ENCODE measurements at regions not wholly inside any gene's neighbourhood (a gene's known extent, or its start where the extent isn't known, plus 50 kb on each side); places are given as distances from the start of the nearest gene placed in this dataset.
"Not testable (repeated sequence)": the region's sequence is repeated elsewhere in the genome, so short reads cannot be mapped to it uniquely, and the experiment has no call there.

GRCh38 chrX:35499071-35499862, 298.9 kb upstream of the MAGEB16 start:
- Histone ChIP-seq H3K27me3 (ENCODE audit: control insufficient read depth, insufficient read depth, low read length) (no peaks in the 10 kb centered on the region), H3K36me3 (ENCODE audit: control insufficient read depth, insufficient read depth, low read length) (no peaks in the 10 kb centered on the region), H3K4me1 (ENCODE audit: control insufficient read depth, insufficient read depth, low read length) (no peaks in the 10 kb centered on the region), H3K9me3 (ENCODE audit: control insufficient read depth, insufficient read depth, low read length) (no peaks in the 10 kb centered on the region), H3K4me3 (ENCODE audit: low read depth, low read length) (no peak overlapping the region), H3K9ac (ENCODE audit: low read depth, low read length) (no peak overlapping the region)

GRCh38 chrX:35507701-35508100, 290.4 kb upstream of the MAGEB16 start:
- Histone ChIP-seq H3K9ac (ENCODE audit: low read depth, low read length) (no peak overlapping the region), H3K4me3 (ENCODE audit: low read depth, low read length) (no peak overlapping the region), H3K27me3 (ENCODE audit: control insufficient read depth, insufficient read depth, low read length) (no peaks in the 10 kb centered on the region), H3K36me3 (ENCODE audit: control insufficient read depth, insufficient read depth, low read length) (no peaks in the 10 kb centered on the region), H3K4me1 (ENCODE audit: control insufficient read depth, insufficient read depth, low read length) (no peaks in the 10 kb centered on the region), H3K9me3 (ENCODE audit: control insufficient read depth, insufficient read depth, low read length) (no peaks in the 10 kb centered on the region)

GRCh38 chrX:35548003-35548402, 250.1 kb upstream of the MAGEB16 start:
- H3K27me3 ChIP-seq (ENCODE audit: control insufficient read depth, insufficient read depth, low read length); H3K4me3 ChIP-seq (ENCODE audit: low read depth, low read length); H3K9ac ChIP-seq (ENCODE audit: low read depth, low read length); H3K36me3 ChIP-seq (ENCODE audit: control insufficient read depth, insufficient read depth, low read length); H3K9me3 ChIP-seq (ENCODE audit: control insufficient read depth, insufficient read depth, low read length); H3K4me1 ChIP-seq (ENCODE audit: control insufficient read depth, insufficient read depth, low read length): not testable (repeated sequence)

GRCh38 chrX:35557916-35558315, 240.2 kb upstream of the MAGEB16 start:
- H3K27me3 ChIP-seq (ENCODE audit: control insufficient read depth, insufficient read depth, low read length), result no peaks in the 10 kb centered on the region

GRCh38 chrX:35561985-35562384, 236.2 kb upstream of the MAGEB16 start:
- no peaks in the 10 kb centered on the region for H3K9me3 ChIP-seq (ENCODE audit: control insufficient read depth, insufficient read depth, low read length)
- H3K36me3 ChIP-seq (ENCODE audit: control insufficient read depth, insufficient read depth, low read length), result no peaks in the 10 kb centered on the region
- H3K9ac ChIP-seq (ENCODE audit: low read depth, low read length), result no peak overlapping the region
- peaks cover 10% of the 10 kb centered on the region for H3K4me1 ChIP-seq (ENCODE audit: control insufficient read depth, insufficient read depth, low read length)
- H3K4me3 ChIP-seq (ENCODE audit: low read depth, low read length), result no peak overlapping the region
- H3K27me3 ChIP-seq (ENCODE audit: control insufficient read depth, insufficient read depth, low read length), result no peaks in the 10 kb centered on the region

More at GRCh38 chrX:35557916-35558315, 240.2 kb upstream of the MAGEB16 start:
- Histone ChIP-seq H3K4me3 (ENCODE audit: low read depth, low read length) (no peak overlapping the region), H3K36me3 (ENCODE audit: control insufficient read depth, insufficient read depth, low read length) (no peaks in the 10 kb centered on the region), H3K4me1 (ENCODE audit: control insufficient read depth, insufficient read depth, low read length) (peaks cover 15% of the 10 kb centered on the region), H3K9me3 (ENCODE audit: control insufficient read depth, insufficient read depth, low read length) (no peaks in the 10 kb centered on the region), H3K9ac (ENCODE audit: low read depth, low read length) (no peak overlapping the region)

GRCh38 chrX:35562395-35562794, 235.7 kb upstream of the MAGEB16 start:
- no peak overlapping the region for H3K4me3 ChIP-seq (ENCODE audit: low read depth, low read length)
- H3K9me3 ChIP-seq (ENCODE audit: control insufficient read depth, insufficient read depth, low read length), result no peaks in the 10 kb centered on the region
- no peaks in the 10 kb centered on the region for H3K36me3 ChIP-seq (ENCODE audit: control insufficient read depth, insufficient read depth, low read length)
- H3K9ac ChIP-seq (ENCODE audit: low read depth, low read length), result no peak overlapping the region
- peaks cover 8% of the 10 kb centered on the region for H3K4me1 ChIP-seq (ENCODE audit: control insufficient read depth, insufficient read depth, low read length)
- H3K27me3 ChIP-seq (ENCODE audit: control insufficient read depth, insufficient read depth, low read length), result no peaks in the 10 kb centered on the region

- Histone ChIP-seq H3K4me1 (ENCODE audit: control insufficient read depth, insufficient read depth, low read length) (no peaks in the 10 kb centered on the region), H3K27me3 (ENCODE audit: control insufficient read depth, insufficient read depth, low read length) (no peaks in the 10 kb centered on the region), H3K9me3 (ENCODE audit: control insufficient read depth, insufficient read depth, low read length) (no peaks in the 10 kb centered on the region), H3K9ac (ENCODE audit: low read depth, low read length) (no peak overlapping the region), H3K4me3 (ENCODE audit: low read depth, low read length) (no peak overlapping the region), H3K36me3 (ENCODE audit: control insufficient read depth, insufficient read depth, low read length) (no peaks in the 10 kb centered on the region)
These were observed 207.9 kb upstream of the MAGEB16 start for GRCh38 chrX:35590210-35590609.

GRCh38 chrX:35611562-35611961, 186.6 kb upstream of the MAGEB16 start:
- H3K9ac ChIP-seq (ENCODE audit: low read depth, low read length); H3K9me3 ChIP-seq (ENCODE audit: control insufficient read depth, insufficient read depth, low read length); H3K4me3 ChIP-seq (ENCODE audit: low read depth, low read length); H3K36me3 ChIP-seq (ENCODE audit: control insufficient read depth, insufficient read depth, low read length); H3K4me1 ChIP-seq (ENCODE audit: control insufficient read depth, insufficient read depth, low read length); H3K27me3 ChIP-seq (ENCODE audit: control insufficient read depth, insufficient read depth, low read length): not testable (repeated sequence)

GRCh38 chrX:35617836-35618235, 180.3 kb upstream of the MAGEB16 start:
- no peak overlapping the region for H3K4me3 ChIP-seq (ENCODE audit: low read depth, low read length)
- no peaks in the 10 kb centered on the region for H3K9me3 ChIP-seq (ENCODE audit: control insufficient read depth, insufficient read depth, low read length)
- no peaks in the 10 kb centered on the region for H3K36me3 ChIP-seq (ENCODE audit: control insufficient read depth, insufficient read depth, low read length)
- H3K27me3 ChIP-seq (ENCODE audit: control insufficient read depth, insufficient read depth, low read length), result no peaks in the 10 kb centered on the region
- H3K4me1 ChIP-seq (ENCODE audit: control insufficient read depth, insufficient read depth, low read length), result no peaks in the 10 kb centered on the region
- H3K9ac ChIP-seq (ENCODE audit: low read depth, low read length), result no peak overlapping the region

- no peaks in the 10 kb centered on the region for H3K4me1 ChIP-seq (ENCODE audit: control insufficient read depth, insufficient read depth, low read length)
- no peaks in the 10 kb centered on the region for H3K27me3 ChIP-seq (ENCODE audit: control insufficient read depth, insufficient read depth, low read length)
- no peak overlapping the region for H3K4me3 ChIP-seq (ENCODE audit: low read depth, low read length)
- no peak overlapping the region for H3K9ac ChIP-seq (ENCODE audit: low read depth, low read length)
- no peaks in the 10 kb centered on the region for H3K9me3 ChIP-seq (ENCODE audit: control insufficient read depth, insufficient read depth, low read length)
- no peaks in the 10 kb centered on the region for H3K36me3 ChIP-seq (ENCODE audit: control insufficient read depth, insufficient read depth, low read length)
These were observed 176.1 kb upstream of the MAGEB16 start for GRCh38 chrX:35622040-35622439.

- H3K4me3 ChIP-seq (ENCODE audit: low read depth, low read length), result no peak overlapping the region
- no peaks in the 10 kb centered on the region for H3K36me3 ChIP-seq (ENCODE audit: control insufficient read depth, insufficient read depth, low read length)
- no peak overlapping the region for H3K9ac ChIP-seq (ENCODE audit: low read depth, low read length)
- H3K4me1 ChIP-seq (ENCODE audit: control insufficient read depth, insufficient read depth, low read length), result no peaks in the 10 kb centered on the region
- H3K27me3 ChIP-seq (ENCODE audit: control insufficient read depth, insufficient read depth, low read length), result no peaks in the 10 kb centered on the region
- H3K9me3 ChIP-seq (ENCODE audit: control insufficient read depth, insufficient read depth, low read length), result no peaks in the 10 kb centered on the region
These were observed 175.5 kb upstream of the MAGEB16 start for GRCh38 chrX:35622601-35623000.

- H3K9me3 ChIP-seq (ENCODE audit: control insufficient read depth, insufficient read depth, low read length), result no peaks in the 10 kb centered on the region
- H3K27me3 ChIP-seq (ENCODE audit: control insufficient read depth, insufficient read depth, low read length), result no peaks in the 10 kb centered on the region
- no peak overlapping the region for H3K9ac ChIP-seq (ENCODE audit: low read depth, low read length)
- H3K36me3 ChIP-seq (ENCODE audit: control insufficient read depth, insufficient read depth, low read length), result no peaks in the 10 kb centered on the region
- no peaks in the 10 kb centered on the region for H3K4me1 ChIP-seq (ENCODE audit: control insufficient read depth, insufficient read depth, low read length)
- H3K4me3 ChIP-seq (ENCODE audit: low read depth, low read length), result no peak overlapping the region
These were observed 172.4 kb upstream of the MAGEB16 start for GRCh38 chrX:35625714-35626113.
